OCI-LY7 (cell line): ENCODE measurements at regions not wholly inside any gene's neighbourhood (a gene's known extent, or its start where the extent isn't known, plus 50 kb on each side); places are given as distances from the start of the nearest gene placed in this dataset.
"Not testable (repeated sequence)": the region's sequence is repeated elsewhere in the genome, so short reads cannot be mapped to it uniquely, and the experiment has no call there.

Source experiments
- CTCF ChIP-seq: fragments of 200-600 bp; sonication (generic); conservative IDR thresholded peaks from 2 replicates; pipeline ENCODE4 v1.5.1; 2014; ENCODE audit warnings: mild to moderate bottlenecking, antibody characterized with exemption, low read length, moderate library complexity, mixed read lengths
- EZH2phosphoT487 ChIP-seq: fragments of 200-600 bp; sonication (generic); IDR thresholded peaks from 2 replicates; pipeline ENCODE4 v1.6.1; 2018; ENCODE audit warnings: low read depth, borderline replicate concordance, mild to moderate bottlenecking, mixed run types, antibody characterized with exemption, low read length, moderate library complexity, mixed read lengths

- not testable (repeated sequence) for TF ChIP-seq CTCF, EZH2phosphoT487
Observed at GRCh38 chr1:148402152-148403084, 80.7 kb downstream of the PPIAL4G start.
